Suppressor macrophage (primary cell): ENCODE measurements at regions not wholly inside any gene's neighbourhood (a gene's known extent, or its start where the extent isn't known, plus 50 kb on each side); places are given as distances from the start of the nearest gene placed in this dataset.
"Not testable (repeated sequence)": the region's sequence is repeated elsewhere in the genome, so short reads cannot be mapped to it uniquely, and the experiment has no call there.

ENCODE experiments used
- DNase-seq, 4 experiments: peaks; one replicate each; pipeline ENCODE4 v3.0.0-alpha.2; 2020 to 2022

DNA sequence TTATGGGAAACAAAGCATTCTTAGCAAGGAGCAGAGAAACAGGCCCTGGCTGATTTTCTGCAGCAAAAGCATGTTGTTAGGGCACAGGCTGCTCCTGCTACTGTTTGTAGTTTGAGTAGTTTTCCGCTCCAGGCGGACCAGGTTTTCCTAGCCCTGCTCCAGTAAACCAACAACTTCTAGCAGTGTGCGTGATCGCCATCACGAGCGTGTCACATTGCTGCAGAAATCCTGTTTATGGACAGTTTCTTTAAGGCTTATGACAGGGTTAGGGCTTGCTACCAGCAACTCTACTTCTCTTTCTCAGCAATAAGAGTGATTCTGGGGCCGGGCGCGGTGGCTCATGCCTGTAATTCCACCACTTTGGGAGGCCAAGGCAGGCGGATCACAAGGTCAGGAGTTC is 803.9 kb upstream of the CDH10 start:
- DNase-seq, result no peak

DNA sequence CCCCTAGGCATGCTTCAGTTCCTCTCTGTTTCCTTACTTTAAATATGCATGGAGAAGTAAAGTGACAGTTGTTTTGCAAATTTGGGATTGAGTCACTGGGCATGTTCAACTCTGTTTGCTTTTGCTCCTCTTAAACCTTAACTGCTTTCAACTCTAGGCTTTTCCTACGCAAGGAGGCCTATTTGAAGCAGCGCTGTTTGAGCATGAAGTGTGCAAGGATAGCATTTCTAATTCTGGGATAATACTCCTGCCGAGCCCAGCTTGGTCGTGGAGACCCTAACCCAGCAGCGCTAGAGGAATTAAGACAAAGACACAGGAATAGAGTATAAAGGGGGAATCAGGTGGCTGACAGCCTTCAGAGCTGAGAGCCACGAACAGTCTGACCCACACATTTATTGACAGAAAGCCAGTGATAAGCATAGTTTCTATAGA is 803.4 kb upstream of the CDH10 start:
- no peak for DNase-seq

DNA sequence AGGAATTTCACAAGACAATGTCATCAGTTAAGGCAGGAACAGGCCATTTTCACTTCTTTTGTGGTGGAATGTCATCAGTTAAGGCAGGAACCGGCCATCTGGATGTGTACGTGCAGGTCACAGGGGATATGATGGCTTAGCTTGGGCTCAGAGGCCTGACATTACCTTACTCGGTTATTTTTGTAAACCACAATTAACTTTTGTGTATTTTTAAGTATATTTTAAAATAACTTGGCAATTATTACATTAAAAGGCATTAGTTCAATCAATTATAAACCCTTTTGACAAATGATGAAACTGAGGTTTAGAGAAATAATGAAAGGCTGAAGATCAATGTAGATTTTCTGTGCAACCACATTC is 801.3 kb upstream of the CDH10 start:
- not testable (repeated sequence) for DNase-seq

DNA sequence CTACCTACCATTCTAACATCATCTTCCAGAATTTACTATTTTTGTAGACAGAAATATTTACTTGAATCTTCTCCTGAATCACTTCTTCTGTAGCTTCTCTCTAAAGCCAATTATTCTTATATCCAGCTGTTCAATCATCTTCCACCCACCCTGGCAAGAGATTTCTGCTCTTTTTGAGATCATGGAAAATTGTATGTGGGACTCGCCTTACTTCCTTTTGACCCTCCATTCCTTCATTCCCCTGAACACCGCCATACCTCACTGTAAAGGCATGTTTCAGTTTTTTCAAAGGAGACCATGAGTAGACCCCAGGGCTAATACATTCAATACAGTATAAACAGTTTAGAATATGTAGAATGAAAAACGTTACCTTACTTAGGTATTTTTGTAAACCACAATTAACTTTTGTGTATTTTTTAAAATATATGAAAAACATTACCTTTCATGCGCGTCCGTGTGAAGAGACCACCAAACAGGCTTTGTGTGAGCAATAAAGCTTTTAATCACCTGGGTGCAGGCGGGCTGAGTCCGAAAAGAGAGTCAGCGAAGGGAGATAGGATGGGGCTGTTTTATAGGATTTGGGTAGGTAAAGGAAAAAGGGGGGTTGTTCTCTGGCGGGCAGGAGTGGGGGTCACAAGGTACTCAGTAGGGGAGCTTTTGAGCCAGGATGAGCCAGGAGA is 800.7 kb upstream of the CDH10 start:
- DNase-seq, result not testable (repeated sequence)

DNA sequence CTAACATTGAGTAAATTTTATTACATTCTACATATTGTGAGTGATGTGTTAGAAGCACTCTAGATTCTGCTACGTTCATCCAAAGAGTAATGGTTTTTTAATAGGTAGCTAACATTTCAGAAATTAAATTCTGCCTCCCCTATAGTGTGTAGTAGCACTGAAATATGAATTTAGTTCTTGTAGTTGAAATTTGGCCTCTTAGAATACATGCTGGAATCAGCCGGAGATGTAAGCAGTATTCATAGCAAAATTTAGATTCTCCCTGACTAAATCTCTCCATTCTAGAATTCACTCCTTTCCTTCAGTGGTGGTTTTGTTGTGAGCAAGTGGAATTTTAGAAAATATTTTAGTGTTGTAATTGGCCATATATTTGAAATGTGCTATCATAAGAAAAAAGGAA is 799.9 kb upstream of the CDH10 start:
- no peak for DNase-seq

DNA sequence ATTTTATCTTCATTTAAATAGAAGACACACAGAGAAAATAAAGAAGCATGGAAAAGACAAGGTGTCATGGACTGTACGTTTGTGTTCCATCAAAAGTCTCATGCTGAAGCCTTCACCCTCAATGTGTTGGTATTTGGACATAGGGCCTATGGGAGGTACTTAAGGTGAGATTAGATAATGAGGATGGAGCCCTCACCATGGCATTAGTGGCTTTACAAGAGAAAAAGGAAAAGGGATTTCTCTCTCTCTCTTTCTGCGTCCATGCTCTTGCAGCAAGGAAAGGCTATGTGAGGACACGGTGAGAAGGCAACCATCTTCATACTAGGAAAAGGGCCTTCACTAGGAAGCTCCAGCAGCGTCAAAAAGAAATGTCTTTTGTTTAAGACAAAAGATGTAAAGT is 797.0 kb upstream of the CDH10 start:
- no peak for DNase-seq

DNA sequence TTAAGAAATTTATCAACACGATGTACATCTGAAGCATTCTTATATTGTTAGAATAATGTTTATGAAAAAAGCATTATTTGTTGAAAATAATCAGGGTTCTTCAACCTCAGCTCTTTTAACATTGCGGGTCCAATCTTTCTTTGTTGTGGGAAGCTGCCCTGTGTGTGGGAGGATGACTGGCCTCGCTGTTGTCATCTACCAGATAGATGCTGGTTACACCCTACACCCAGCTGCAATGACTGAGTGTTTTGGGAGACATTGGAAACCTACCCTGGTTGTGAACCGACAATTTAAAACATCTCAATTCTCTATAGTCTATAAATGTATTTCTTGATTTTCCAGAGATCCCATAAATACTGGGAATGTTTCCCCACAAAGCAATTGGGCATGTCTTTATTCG is 794.2 kb upstream of the CDH10 start:
- no peak for DNase-seq

DNA sequence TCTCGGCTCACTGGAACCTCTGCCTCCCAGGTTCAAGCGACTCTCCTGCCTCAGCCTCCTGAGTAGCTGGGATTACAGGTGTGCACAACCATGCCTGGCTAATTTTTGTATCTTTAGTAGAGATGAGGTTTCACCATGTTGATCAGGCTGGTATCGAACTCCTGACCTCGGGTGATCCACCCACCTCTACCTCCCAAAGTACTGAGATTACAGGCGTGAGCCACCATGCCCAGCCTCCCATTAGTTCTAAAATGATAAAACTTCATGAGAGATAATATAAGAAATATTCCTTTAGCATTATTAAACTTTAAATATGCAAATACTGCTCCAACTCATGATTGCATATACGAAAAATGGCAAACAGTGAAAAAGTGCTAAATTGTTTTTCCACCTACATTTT is 793.6 kb upstream of the CDH10 start:
- DNase-seq, result not testable (repeated sequence)

DNA sequence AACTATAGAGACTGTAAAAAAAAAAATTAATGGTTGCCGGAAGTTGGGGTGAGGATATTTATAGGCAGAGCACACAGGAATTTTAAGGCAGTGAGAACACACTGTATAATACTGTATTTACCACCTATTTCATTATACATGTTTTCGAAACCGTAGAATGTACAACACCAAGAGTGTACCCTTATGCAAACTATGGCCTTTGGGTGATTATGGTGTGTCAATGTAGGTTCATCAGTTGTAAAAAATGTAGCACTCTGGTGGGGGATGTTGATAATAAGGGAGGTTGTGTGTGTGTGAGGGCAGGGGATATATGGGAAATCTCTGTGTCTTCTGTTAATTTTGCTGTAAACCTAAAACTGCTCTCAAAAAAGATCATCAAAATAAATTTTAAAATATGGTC is 791.7 kb upstream of the CDH10 start:
- DNase-seq, result no peak

DNA sequence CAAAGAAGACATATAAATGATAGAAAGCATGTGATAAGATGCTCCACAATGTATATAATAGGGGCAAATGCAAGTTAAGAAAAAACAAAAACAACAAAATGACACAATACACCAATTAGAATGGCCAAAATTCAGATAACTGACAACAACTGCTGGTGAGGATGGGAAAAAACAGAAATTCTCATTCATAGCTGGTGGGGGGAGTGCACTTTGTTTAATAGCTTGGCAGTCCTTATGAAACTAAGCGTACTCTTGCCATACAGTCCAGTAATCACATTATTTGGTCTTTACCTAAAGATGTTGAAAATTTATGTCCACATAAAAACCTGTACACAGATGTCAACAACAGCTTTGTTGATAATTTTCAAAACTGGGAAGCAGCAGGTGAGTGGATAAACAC is 791.1 kb upstream of the CDH10 start:
- DNase-seq, result no peak

DNA sequence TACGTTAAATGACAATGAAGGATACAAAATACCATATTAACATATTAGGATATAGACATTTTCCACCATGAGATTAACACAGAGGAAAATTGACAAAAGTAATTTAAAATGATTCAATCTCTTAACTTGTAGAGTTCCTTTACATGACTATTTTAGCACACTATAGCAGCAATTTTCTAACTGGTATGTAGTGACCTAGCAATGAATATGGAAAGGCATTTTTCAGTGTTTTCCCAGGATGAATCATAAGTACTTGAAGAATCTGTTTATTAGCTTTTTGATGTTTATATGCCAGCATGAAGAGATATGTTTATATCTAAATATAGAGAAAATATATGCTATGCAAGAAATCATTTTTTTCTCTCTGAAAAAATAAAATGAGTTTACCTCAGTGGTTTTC is 782.5 kb upstream of the CDH10 start:
- DNase-seq, result no peak

DNA sequence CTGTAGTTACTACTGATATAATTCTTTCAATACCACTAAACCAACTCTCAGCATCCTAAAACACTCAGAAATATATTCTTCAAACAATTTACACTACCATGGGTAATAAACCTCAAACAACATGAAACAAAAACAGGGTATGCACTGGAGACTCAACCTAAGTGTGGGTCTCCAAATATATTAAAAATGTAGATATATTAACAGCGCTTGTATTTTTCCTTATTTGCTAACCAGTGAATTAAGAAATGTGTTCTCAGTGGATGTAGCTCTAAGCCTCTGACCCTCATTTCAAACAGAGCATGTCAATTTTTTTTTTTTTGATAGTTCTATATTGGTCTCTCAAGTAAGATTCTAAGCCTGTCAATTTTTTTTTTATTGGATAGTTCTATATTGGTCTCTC is 778.5 kb upstream of the CDH10 start:
- DNase-seq, result no peak

DNA sequence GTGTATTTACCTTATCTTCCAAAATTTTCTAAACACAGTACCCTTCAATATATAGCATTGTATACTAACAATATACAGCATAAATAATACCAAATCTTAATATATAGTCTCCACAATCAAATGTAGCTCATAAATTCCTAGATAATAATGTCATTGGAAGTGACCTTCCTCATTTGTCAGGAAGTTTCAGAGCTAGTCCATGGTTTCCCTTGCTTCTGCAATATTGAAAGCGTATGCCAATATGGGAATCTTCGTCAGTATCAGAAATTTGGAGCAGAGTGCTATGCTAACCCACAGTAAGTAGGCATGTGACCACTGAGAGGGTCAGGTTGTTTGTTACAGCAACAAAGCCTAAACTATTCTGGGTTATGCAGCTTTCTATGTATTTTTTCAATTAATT is 774.9 kb upstream of the CDH10 start:
- no peak for DNase-seq

DNA sequence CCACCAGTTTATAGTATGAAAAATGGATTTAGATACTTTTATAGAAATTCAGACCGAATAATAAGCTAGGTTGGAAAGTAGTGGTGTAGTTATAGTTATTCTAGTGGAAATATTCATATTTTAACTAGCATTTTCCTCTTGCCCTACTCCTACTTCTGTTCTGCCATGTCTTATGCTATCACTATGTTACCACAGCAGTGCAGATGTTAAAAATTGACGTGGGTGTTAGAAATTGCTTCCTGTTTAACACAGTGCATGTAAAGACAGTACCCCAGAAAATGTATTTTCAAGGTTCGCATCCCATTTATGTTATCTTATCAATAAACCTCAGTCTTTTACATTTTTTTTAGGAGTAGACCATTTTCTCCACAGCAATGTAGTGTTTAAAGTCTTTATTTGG is 774.2 kb upstream of the CDH10 start:
- no peak for DNase-seq

DNA sequence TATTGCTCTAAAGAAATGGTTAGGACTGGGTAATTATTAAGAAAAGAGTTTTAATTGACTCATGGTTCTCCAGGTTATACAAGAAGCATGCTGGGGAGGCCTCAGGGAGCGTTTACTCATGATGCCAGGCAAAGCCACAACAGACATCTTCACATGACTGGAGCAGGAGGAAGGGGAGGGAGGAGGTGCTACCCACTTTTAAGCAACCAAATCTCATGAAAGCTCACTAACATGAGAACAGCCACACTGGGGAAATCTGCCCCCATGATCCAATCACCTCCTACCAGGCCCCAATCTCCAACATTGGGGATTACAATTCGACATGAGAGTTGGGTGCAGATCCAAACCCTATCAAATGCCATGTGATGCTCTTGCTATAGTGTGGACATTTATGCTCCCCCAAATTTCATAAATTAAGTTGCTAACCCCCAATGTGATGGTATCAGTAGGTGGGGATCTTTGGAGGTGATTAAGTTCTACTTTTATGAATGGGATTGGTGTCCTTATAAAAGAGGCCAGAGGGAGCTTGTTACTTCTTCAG is 773.6 kb upstream of the CDH10 start:
- no peak for DNase-seq

DNA sequence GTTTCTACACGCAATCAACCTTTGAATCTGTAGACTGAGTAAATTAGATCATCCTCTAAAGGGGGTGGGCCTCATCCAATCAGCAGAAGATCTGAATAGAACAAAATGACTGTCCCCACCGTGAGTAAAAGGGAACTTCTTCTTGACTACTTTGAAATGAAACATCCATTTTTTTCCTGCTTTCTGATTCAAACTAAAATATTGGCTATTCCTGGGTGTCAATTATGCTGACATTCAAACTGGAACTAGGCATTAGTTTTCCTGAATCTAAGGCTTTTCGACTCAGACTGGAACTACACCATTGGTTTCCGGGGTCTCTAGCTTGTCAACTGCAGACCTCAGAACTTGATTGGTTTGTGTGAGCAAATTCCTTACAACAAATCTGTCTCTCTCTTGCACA is 772.2 kb upstream of the CDH10 start:
- no peak for DNase-seq

DNA sequence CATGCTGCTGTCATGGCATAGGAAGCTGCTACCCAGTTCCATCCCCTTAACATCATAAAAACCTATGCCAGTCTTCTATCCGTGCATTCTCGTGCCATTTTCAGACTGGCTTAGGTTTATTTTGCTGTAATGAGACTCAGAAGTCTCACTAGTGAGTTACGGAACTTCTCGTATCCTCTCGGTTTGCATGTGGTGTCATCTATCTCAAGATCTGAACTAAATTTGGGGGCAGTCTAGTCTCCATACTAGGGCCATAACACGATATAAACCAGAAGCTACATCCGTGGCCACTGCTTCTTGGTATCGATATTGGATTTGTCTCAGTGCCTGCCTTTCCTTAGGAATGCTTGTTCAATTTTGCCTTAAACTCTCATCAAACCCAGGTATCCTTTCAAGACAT is 771.2 kb upstream of the CDH10 start:
- no peak for DNase-seq

DNA sequence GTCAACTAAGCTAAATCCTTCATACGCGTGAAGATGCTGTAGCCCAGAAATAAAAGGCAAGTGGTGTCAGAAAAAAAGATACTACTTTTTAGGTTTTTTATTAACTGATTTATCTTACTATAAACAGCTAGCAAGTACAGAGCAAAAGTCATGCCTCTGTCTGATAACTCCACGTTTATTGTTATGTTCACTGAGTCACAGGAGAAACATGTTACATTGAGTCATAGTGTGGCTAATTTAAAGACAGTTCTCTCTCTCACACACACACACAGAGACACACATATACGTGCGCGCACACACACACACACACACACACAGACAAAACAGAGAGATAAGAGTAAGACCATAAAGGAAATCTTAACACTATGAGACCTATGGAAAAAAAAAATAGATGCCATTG is 770.0 kb upstream of the CDH10 start:
- DNase-seq, result no peak

DNA sequence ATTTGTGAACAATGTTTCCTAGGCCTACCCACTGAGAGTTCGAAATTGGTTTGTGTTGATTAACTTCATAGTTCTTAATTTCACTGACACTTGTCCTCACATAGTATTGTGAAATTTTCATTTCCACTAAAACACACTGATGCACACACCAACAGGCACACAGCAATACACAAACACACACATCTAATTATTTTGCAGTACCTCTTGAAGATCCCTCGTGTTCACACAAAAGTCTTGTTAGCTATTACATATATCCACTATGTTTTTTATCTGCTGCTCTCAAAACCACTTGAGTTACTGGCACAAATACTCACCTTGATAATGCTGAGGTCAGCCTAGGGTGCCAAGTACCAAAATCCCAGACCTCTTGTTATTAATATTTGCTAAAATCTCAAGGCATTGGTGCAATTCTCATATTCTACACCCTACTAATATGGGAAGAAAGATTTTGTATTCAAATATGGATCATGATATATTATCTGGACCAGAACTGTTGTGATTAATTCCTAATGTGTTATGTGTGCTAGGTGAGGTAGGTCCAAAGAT is 767.4 kb upstream of the CDH10 start:
- no peak for DNase-seq

DNA sequence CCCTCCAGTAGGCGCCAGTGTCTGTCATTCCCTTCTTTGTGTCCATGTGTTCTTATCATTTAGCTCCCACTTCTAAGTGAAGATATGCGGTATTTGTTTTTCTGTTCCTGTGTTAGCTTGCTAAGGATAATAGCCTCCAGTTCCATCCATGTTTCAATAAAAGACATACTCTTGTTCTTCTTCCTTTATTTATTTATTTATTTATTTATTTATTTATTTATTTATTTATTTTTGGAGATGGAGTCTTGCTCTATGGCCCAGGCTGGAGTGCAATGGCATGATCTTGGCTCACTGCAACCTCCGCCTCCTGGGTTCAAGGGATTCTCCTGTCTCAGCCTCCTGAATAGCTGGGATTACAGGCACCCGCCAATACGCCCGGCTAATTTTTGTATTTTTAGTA is 762.6 kb upstream of the CDH10 start:
- DNase-seq, result not testable (repeated sequence)

DNA sequence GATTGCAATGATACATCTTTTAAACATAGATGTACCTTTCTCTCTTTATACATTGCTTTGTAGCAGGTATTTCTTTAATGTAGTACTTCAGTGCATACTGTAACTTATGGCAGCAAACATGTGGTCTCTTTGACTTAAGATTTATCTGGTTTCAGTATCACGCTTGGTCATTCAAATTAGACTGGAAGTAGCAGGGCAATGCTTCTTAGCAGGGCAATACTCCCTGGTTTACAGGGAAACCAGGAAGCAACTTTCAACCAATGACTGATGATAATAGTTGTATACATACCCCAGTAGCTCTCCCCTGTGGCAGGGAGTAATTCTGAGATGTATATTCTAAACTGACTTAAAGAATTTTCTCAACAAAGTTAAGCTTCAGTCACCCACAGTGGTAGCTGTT is 761.1 kb upstream of the CDH10 start:
- DNase-seq, result no peak

DNA sequence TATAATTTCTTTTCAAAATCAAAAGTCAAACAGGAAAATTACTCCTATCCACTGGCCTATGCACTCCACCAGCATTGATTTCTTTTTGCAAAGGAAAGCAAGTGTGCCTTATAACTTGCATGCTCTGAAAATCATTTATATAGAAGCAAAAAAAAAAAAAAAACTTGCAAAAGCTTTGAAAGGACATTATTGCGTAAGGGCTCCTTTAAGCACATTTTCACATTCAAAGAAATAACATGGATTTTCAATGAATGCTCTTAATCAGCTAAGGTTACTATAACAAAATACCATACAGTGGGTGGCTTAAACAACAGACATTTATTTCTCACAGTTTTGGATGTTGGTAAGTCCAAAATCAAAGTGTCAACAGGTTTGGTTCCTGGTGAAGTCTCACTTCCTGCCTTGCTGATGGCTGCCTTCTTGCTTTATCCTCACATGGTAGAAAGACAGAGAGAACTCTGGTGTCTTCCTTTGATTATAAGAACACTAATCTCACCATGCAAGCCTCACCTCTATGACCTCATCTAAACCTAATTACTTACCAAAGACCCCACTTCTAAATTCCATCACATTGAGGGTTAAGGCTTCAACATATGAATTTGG is 755.2 kb upstream of the CDH10 start:
- no peak for DNase-seq

DNA sequence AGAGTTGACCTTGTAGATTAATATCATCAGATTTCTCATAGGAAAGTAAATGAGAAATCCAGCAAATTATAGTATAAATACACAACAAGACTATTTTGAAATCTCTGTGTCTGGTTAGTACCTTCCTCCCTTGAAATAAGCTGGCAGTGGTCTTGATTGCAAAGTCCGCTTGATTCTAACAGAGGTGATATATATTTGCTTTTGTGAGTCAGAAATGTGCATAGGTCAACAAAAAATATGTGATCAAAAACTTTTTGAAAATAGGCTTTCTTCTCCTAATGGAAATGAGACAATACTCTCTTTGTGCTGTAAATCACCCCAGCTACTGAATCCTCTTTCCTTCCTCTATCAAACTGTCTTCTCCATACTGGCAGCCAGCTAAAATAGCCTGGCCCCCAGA is 749.2 kb upstream of the CDH10 start:
- no peak for DNase-seq

DNA sequence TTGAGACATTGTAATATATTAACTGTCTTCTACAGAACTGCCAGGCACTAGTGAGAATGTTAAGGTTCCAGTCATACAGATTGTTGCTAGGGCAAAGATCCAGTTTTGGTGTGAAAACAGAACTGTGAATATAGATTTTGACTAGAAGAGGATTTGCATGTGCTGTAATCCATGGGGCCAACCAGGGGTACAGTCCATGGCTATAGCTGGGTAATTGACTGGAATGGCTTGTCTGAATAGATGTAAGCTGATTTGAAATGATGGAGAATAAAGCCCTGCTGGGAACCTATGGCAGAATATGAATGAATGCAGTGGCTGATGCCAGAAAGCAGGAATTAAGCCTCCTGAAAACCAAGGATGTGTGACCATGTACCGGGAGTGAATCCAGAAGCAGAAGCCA is 748.5 kb upstream of the CDH10 start:
- no peak for DNase-seq

DNA sequence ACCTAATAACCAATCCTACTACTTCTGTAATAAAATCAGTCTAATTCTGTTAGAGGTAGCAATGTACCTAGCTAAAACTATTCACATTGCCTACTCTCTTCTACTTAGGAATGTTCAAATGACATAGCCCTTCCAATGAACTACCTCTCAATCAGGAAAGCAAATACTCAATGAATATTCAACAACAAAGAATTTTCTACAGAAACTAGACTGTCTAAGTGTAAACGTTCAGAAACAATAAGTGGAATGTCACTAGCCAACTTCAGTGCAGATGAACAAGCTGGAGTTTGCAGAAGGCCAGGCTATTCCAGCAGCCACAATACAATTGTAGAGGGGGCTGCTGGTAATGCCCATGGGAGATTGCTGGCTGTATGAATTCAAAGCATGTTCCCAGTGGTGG is 743.2 kb upstream of the CDH10 start:
- no peak for DNase-seq
